ENCODE measurements at regions not wholly inside any gene's neighbourhood (a gene's known extent, or its start where the extent isn't known, plus 50 kb on each side); places are given as distances from the start of the nearest gene placed in this dataset.

- H4K8ac ChIP-seq (replicated peaks; ENCODE audit: insufficient read length, low read depth, low read length) = no peak overlapping the region
- H3K9ac ChIP-seq (ENCODE audit: extremely low read depth, insufficient read length, low read length) = no peak overlapping the region
- no peak for DNase-seq
- no peak overlapping the region for H2AK5ac ChIP-seq (ENCODE audit: insufficient read length, low read length)
- peaks cover 2% of the 10 kb centered on the region; the same call in 1 of the 2 replicates for H3K4me1 ChIP-seq (ENCODE audit: insufficient read depth, low read length)
- H3K14ac ChIP-seq (ENCODE audit: insufficient read depth, low read length) = no peak overlapping the region
- H3K4me2 ChIP-seq (ENCODE audit: insufficient read depth, insufficient read length, low read length) = no peak overlapping the region
- no peaks in the 10 kb centered on the region for H4K20me1 ChIP-seq (ENCODE audit: control insufficient read depth, insufficient read depth, insufficient read length)
- no peak overlapping the region for H3K18ac ChIP-seq (ENCODE audit: insufficient read length, low read depth, low read length)
- Mint-ChIP-seq H3K27me3 (ENCODE audit: low read depth) (no peaks in the 10 kb centered on the region), H3K36me3 (ENCODE audit: insufficient read depth in 1 of 3, low read depth in 3 of 3) (no peaks in the 10 kb centered on the region), H3K27ac (no peak overlapping the region), H3K9me3 (no peaks in the 10 kb centered on the region), H3K4me1 (peaks cover 0 to 6% of the 10 kb centered on the region in 2 experiments; a peak in 2 of 4 replicates), H3K4me3 (no peak overlapping the region)
- no peak overlapping the region for H2BK15ac ChIP-seq (ENCODE audit: low read depth, low read length)
- no peaks in the 10 kb centered on the region for H3K27me3 ChIP-seq (ENCODE audit: insufficient read depth, low read length)
- H2BK120ac ChIP-seq (ENCODE audit: low read depth, low read length, poor library complexity, severe bottlenecking) = no peak overlapping the region
- H2BK20ac ChIP-seq (ENCODE audit: low read depth, low read length, poor library complexity, severe bottlenecking) = no peak overlapping the region
- no peak for TF ChIP-seq CTCF (conservative IDR thresholded peaks at IDR 0.05)
- no peak overlapping the region for H3K23ac ChIP-seq (ENCODE audit: insufficient read length, low read depth, low read length)
- H3T11ph ChIP-seq (ENCODE audit: low read length) = no peak overlapping the region
- no peak overlapping the region for H2AFZ ChIP-seq (ENCODE audit: low read length)
- H3K79me2 ChIP-seq (ENCODE audit: insufficient read depth, low read length) = no peaks in the 10 kb centered on the region
- no peak overlapping the region for H2BK5ac ChIP-seq (ENCODE audit: insufficient read length, low read length)
- H3K4ac ChIP-seq (ENCODE audit: low read depth, low read length) = no peak overlapping the region
- H3K9me3 ChIP-seq (ENCODE audit: control insufficient read depth, low read depth, low read length) = no peaks in the 10 kb centered on the region
- H4K91ac ChIP-seq (ENCODE audit: insufficient read length, low read depth, low read length) = no peak overlapping the region
- H3K23me2 ChIP-seq (ENCODE audit: insufficient read length, low read depth, low read length, poor library complexity, severe bottlenecking) = no peaks in the 10 kb centered on the region
- no peak overlapping the region for H3K56ac ChIP-seq (ENCODE audit: insufficient read length, low read depth, low read length)
- WGBS (ENCODE audit: extremely low coverage, insufficient read length, low lambda C conversion rate) = no CpG with 5 or more reads among the region's 2 CpGs
- H3K79me1 ChIP-seq (ENCODE audit: insufficient read depth, low read depth, low read length, poor library complexity, severe bottlenecking) = no peaks in the 10 kb centered on the region
- H2BK12ac ChIP-seq (ENCODE audit: insufficient read length, low read depth, low read length) = no peak overlapping the region
- no peak overlapping the region for H4K5ac ChIP-seq (ENCODE audit: insufficient read length, low read depth, low read length)
- no peak overlapping the region for H3K27ac ChIP-seq (ENCODE audit: insufficient read length, low read depth, low read length)
Observed at GRCh38 chr9:19634881-19635280, 154.0 kb downstream of the SLC24A2 start.
